IMR-90 (cell line): ENCODE measurements at regions not wholly inside any gene's neighbourhood (a gene's known extent, or its start where the extent isn't known, plus 50 kb on each side); places are given as distances from the start of the nearest gene placed in this dataset.

ENCODE experiments used
- CEBPB ChIP-seq: IDR thresholded peaks from 2 replicates; pipeline ENCODE4 v1.6.1; 2012; ENCODE audit warnings: low read depth, low read length, improper control_type of control experiment
- CTCF ChIP-seq: conservative IDR thresholded peaks from 2 replicates; pipeline ENCODE4 v1.5.1; 2012; ENCODE audit warnings: mild to moderate bottlenecking, low read depth, low read length, improper control_type of control experiment
- POLR2A ChIP-seq: IDR thresholded peaks from 2 replicates; pipeline ENCODE4 v1.6.1; 2012; ENCODE audit warnings: mild to moderate bottlenecking, low read depth, low read length
- RAD21 ChIP-seq: IDR thresholded peaks from 2 replicates; pipeline ENCODE4 v1.6.1; 2012; ENCODE audit warnings: low read length, improper control_type of control experiment
- RFX5 ChIP-seq: IDR thresholded peaks from 2 replicates; pipeline ENCODE4 v1.8.0; 2012; ENCODE audit warnings: low read depth, mild to moderate bottlenecking, low read length, moderate library complexity

DNA sequence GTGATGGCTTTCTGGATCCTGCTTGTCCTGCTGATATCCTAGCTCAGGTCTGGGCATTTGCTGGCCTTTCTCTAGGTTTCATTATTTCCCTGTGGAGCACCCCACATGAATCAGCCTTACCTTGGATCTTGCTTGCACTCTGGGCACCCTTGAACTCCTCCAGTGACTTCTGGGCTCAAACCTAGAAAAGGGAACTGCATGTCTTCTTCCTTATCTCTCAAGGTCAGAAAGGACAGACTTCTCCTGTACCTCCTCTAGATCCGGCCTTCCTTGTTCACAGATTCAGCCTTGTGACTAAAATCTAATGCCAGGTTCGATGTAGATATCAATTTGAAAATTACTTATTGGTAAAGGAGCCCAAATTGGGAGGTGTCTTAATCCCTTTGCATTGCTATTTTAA lies 267.9 kb downstream of the PARP8 start:
- TF ChIP-seq CTCF (no peak), POLR2A (no peak), RFX5 (no peak), RAD21 (no peak), CEBPB (no peak)
